ENCODE measurements at regions not wholly inside any gene's neighbourhood (a gene's known extent, or its start where the extent isn't known, plus 50 kb on each side); places are given as distances from the start of the nearest gene placed in this dataset.
A peak's percentile ranks its signal among the peaks of the same experiment; 100 is the strongest.

DNA sequence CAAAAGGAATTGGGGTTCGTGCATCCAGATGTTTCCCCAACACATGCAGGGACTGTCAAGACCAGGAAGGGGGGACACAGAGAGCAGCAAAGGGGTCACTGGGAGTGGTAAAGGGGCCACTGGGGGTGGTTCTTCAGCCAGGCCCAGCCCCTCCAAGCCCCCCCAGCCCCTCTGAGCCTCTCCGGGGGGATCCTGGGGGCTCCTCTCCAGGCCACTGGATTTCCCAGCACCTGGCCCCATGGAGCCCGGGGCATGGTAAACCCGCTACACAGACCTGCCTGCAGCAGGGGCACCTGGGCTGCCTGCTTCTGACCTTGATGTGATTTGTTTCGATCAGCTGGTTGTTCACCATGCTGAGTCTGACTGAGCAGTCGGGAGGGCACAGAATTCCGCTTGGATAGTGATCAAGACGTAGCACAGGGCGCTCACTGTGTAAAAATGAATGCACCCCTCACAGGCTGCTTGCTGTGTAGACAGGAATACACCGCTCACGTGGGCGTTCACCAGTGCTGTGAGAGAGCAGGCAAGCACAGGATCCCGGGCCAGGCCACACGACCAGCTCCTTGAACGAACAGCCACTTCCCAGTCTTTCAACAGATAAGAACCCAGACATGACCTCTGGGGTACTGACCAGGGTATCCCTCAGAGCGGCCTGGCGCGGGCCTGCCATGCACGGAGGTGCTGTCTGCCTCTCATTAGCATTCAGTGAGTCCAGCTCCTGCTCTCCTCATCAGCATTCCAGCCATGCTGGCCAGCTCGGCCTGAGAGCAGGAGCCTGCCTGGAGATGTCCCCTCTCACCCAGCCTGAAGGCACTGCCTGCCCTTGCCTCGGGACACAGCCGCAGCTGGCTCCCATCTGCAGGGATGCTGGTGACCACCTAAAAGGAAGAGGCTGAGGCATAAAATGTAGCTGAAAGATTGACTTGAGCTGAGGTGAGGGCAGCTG is 73.3 kb upstream of the OTOS start:
- ATAC-seq (no peak), DNase-seq (peak; percentile 2)
- H3K4me3 Mint-ChIP-seq = no peak overlapping the region
- no peaks in the 10 kb centered on the region for H3K9me3 Mint-ChIP-seq
- H3K4me1 Mint-ChIP-seq (ENCODE audit: low read depth) = no peaks in the 10 kb centered on the region
- H3K27me3 Mint-ChIP-seq (ENCODE audit: low read depth) = peaks cover 4% of the 10 kb centered on the region
- H3K36me3 Mint-ChIP-seq (ENCODE audit: insufficient read depth) = no peaks in the 10 kb centered on the region

DNA sequence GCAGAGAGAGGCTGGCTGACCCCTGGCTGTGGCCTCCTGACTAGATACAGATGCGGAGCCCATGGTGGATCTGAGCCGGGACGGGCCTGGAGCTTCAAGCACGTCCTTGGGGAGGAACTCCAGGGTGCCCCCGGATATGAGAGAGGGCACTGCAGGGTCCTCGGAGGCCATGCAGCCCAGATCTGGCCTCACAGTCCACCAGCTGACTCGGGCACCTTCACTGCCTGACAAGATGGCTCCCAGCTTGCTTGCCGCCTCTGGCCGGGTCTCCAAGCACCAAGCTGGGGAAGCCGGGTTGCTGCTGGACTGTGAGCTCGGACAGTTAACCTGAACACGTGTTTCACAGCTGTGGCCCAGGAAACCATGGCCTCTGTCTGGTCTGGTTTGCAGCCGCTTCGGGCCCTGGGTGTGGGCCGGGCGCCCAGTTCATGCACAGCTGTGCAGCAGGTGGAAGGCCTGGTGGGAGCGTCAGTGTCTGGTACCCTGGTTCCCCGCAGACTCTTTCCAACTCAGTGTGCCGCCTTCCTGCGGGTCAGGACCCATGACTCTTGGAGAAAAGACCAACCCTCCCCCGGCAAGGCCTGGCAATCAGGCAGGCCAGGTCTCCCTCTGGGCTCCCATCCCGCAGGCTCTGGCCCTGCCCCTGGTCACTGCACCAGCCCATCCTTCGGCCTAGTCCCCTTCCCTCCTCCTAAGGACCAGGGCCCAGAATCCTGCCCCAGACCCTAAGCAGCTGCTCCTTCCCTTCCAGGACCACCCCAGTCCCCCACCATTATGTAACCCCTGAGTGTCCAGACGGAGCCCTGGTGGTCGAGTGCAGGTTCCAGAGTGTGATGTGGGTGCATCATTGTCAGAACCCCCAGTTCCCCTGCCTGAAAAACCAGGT is 74.6 kb upstream of the OTOS start:
- ATAC-seq (no peak), DNase-seq (peak; percentile 1)
- Mint-ChIP-seq H3K36me3 (ENCODE audit: insufficient read depth) (no peaks in the 10 kb centered on the region), H3K4me1 (ENCODE audit: low read depth) (no peaks in the 10 kb centered on the region), H3K4me3 (no peak overlapping the region), H3K9me3 (no peaks in the 10 kb centered on the region), H3K27me3 (ENCODE audit: low read depth) (peaks cover 4% of the 10 kb centered on the region)

DNA sequence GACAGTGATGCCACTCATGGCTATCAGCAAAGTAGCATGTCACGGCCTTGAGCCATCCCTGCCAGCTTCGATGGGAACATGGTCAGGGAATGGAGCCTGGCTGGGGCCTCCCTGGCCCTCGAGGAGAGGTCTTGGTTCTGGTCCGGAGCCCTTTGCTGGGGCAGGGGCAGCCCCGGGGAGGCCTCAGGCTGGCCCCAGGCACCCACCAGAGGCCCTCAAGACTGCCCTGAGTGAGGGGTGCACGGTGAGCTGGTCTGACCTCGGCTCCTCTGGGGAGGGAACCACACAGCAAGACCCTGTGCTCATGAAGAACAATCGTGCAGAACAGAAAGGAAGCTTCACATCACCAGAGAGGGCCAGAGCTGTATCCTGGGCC is 75.2 kb upstream of the OTOS start:
- H3K4me3 Mint-ChIP-seq = no peak overlapping the region
- H3K27me3 Mint-ChIP-seq (ENCODE audit: low read depth) = peaks cover 4% of the 10 kb centered on the region
- ATAC-seq (no peak), DNase-seq (peak; percentile 1)
- H3K4me1 Mint-ChIP-seq (ENCODE audit: low read depth) = no peaks in the 10 kb centered on the region
- no peaks in the 10 kb centered on the region for H3K36me3 Mint-ChIP-seq (ENCODE audit: insufficient read depth)
- H3K9me3 Mint-ChIP-seq = no peaks in the 10 kb centered on the region

DNA sequence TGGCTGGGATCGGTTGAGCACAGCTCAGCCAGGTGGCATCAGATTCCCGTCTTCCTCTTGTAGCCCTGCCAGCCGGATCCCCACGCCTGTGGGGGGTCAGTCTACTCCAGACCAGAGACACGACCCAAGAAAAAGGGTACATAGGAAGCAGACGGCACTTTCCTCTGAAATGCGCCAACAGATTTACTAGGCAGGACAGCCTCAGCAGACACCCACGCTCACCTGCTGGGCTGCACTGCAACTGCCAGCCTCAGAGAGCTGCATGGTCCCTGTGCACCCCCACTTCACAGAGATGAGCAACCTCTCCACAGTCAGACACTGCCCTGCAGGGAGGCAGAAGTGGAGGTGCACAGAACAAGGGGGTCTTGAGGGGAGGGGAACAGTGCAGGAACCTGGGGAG is 75.7 kb upstream of the OTOS start:
- no peaks in the 10 kb centered on the region for H3K4me1 Mint-ChIP-seq (ENCODE audit: low read depth)
- no peaks in the 10 kb centered on the region for H3K9me3 Mint-ChIP-seq
- DNase-seq (peak; percentile 1), ATAC-seq (no peak)
- H3K27me3 Mint-ChIP-seq (ENCODE audit: low read depth) = peaks cover 4% of the 10 kb centered on the region
- no peaks in the 10 kb centered on the region for H3K36me3 Mint-ChIP-seq (ENCODE audit: insufficient read depth)
- no peak overlapping the region for H3K4me3 Mint-ChIP-seq

DNA sequence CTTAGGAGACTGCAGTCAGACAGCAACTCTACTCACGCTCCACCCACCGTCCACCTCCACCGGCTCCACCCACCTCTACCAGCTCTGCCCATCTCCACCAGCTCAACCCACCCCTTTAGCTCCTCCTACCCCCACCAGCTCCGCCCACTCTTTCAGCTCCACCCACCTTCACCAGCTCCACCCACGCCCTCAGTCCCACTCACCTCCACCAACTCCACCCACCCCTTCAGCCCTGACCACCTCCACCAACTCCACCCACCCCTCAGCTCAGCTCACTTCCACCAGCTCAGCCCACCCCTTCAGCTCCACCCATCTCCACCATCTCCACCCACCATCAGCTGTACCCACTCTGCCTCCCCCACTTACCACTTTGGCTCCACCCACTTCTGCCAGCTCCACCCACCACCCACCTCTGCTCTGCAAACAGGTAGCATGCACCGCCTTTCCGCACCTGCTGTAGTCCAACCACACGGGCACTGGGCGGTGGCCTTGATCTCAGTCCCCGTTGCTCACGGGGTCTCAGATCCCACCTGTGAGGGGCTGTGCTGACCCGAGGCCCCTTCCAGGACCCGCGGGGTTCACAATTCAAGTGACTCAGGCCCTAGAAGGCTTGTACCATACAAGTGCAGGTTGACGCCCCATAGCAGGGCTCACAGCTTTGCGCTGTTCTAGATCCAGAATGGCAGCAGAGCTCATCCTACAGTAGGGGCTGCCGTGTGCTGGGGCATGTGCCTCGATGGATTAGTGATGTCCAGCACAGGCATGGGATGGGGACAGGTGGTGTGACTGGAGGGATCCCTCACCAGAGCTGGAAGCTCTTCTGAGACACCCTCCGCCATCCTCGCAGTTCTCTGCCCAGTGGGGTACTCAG is 77.2 kb upstream of the OTOS start:
- Mint-ChIP-seq H3K9me3 (no peaks in the 10 kb centered on the region), H3K27me3 (ENCODE audit: low read depth) (peaks cover 7% of the 10 kb centered on the region), H3K4me3 (no peak overlapping the region), H3K36me3 (ENCODE audit: insufficient read depth) (no peaks in the 10 kb centered on the region), H3K4me1 (ENCODE audit: low read depth) (no peaks in the 10 kb centered on the region)
- no peak for ATAC-seq
- peak; percentile 4 for DNase-seq

DNA sequence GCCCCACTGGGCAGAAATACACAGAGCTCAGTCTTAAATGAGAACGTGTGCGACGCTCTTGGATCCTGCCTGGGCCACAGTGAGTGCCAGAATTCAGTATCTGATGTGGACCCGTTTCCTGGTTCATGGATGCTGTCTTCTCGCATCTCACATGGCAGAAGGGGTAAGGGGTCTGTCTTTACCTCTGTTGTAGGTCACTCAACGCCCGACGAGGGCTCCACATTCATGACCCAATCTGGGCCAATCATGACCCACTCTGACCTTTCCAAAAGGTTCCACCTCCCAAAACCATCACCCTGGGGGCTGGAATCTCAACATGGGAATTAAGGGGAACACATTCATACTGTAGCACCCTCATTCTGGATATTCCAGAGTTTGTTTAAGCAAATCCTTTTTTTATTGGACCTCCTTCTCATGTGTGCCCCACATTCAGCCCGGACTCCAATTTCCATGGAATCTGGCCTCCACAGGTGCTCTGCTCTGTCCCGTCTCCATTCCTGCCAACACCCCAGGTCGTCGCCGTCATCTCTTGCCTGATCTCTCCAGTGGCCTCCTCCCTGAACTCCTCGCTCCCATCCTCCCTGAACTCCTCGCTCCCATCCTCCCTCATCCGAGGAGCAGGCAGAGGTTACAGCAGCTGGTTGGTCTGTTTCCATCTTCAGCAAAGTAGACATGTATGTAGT is 78.9 kb upstream of the OTOS start:
- H3K4me3 Mint-ChIP-seq = no peak overlapping the region
- H3K27me3 Mint-ChIP-seq (ENCODE audit: low read depth) = peaks cover 21% of the 10 kb centered on the region
- DNase-seq (no peak), ATAC-seq (no peak)
- no peaks in the 10 kb centered on the region for H3K4me1 Mint-ChIP-seq (ENCODE audit: low read depth)
- H3K36me3 Mint-ChIP-seq (ENCODE audit: insufficient read depth) = no peaks in the 10 kb centered on the region
- no peaks in the 10 kb centered on the region for H3K9me3 Mint-ChIP-seq

DNA sequence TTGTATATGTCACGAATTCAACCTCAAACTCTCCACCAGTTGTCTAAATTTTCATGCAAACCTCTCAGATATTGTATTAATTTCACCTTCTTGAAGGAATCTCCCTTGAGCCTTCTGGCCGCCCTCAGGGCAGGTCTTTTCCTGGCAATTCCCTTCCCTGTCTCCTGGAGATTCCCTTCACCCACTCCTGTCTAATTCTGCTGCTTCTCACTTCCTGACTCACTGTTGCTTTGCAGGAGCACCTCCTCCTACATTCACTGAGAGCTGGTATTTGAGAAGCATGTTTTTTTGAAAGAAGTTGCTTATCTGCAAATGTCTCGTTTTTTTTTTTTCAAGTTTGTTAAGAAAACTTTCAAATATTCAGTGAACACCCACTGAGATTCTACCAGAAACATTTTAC is 79.9 kb upstream of the OTOS start:
- no peak for DNase-seq
- H3K36me3 Mint-ChIP-seq (ENCODE audit: insufficient read depth) = no peaks in the 10 kb centered on the region
- H3K9me3 Mint-ChIP-seq = no peaks in the 10 kb centered on the region
- no peak for ATAC-seq
- peaks cover 24% of the 10 kb centered on the region for H3K27me3 Mint-ChIP-seq (ENCODE audit: low read depth)
- no peaks in the 10 kb centered on the region for H3K4me1 Mint-ChIP-seq (ENCODE audit: low read depth)
- H3K4me3 Mint-ChIP-seq = no peak overlapping the region

DNA sequence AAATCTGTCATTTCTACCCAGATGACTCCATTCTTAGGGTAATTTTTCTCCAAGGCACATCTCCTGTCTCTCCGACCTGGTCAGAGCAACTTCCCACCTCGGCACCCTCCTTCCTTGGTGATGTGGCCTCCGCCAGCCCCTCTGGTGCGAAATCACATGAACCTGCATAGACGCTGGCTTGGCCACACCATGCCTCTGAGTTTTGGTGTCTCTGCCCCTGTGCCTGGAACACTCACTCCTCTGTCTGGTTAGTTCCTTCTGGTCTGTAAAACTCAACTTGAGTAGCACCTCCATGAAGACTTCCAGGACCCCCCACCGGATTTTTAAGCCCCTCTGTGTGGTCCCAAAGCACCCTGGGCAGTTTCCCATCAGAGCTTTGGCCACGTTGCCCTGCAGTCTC is 83.2 kb upstream of the OTOS start:
- Mint-ChIP-seq H3K36me3 (ENCODE audit: insufficient read depth) (no peaks in the 10 kb centered on the region), H3K27me3 (ENCODE audit: low read depth) (peaks cover 37% of the 10 kb centered on the region), H3K4me1 (ENCODE audit: low read depth) (no peaks in the 10 kb centered on the region), H3K9me3 (no peaks in the 10 kb centered on the region), H3K4me3 (no peak overlapping the region)
- DNase-seq (no peak), ATAC-seq (no peak)

DNA sequence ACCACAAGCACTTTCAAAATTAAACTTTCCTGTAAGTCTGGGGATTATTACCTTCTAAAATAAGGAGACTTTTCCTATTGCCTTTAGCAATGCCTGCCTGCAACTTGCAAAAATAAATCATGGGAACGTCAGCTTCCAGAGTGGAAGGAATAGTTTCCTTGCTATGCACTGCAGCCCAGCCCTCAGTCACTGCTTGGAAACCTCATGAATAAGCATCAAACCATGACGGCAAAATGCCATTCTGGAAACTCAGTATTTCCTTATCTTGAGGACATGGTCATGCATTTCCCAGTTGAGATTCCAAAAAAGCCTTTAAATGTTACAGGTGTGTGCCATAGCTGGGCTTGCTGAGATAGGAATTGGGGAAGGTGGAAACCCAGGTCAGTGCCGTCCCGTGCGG is 84.2 kb upstream of the OTOS start:
- Mint-ChIP-seq H3K4me3 (no peak overlapping the region), H3K36me3 (ENCODE audit: insufficient read depth) (no peaks in the 10 kb centered on the region), H3K9me3 (peaks cover 8% of the 10 kb centered on the region), H3K27me3 (ENCODE audit: low read depth) (peaks cover 37% of the 10 kb centered on the region), H3K4me1 (ENCODE audit: low read depth) (no peaks in the 10 kb centered on the region)
- ATAC-seq (no peak), DNase-seq (no peak)

DNA sequence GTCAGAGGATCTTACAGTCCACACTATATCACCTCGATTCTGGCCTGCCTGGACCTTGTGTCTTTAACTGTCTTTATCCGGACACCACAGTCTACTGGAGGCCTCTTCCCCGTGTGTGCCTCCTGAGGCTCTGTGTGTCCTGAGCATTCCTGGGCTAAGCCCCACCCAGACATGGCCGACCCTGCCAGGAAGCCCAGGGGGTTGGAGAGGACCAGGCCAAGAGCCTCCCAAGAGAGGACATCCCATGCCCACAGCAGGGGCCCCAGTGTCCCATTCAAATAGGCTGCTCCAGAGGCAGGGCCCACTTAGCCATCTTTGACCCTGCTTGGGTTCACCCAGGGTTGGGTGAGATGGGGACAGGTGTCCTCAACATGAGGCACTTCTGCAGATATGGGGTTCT is 84.7 kb upstream of the OTOS start:
- Mint-ChIP-seq H3K9me3 (peaks cover 8% of the 10 kb centered on the region), H3K36me3 (ENCODE audit: insufficient read depth) (no peaks in the 10 kb centered on the region), H3K4me3 (no peak overlapping the region), H3K4me1 (ENCODE audit: low read depth) (no peaks in the 10 kb centered on the region), H3K27me3 (ENCODE audit: low read depth) (peaks cover 41% of the 10 kb centered on the region)
- ATAC-seq = no peak
- no peak for DNase-seq

DNA sequence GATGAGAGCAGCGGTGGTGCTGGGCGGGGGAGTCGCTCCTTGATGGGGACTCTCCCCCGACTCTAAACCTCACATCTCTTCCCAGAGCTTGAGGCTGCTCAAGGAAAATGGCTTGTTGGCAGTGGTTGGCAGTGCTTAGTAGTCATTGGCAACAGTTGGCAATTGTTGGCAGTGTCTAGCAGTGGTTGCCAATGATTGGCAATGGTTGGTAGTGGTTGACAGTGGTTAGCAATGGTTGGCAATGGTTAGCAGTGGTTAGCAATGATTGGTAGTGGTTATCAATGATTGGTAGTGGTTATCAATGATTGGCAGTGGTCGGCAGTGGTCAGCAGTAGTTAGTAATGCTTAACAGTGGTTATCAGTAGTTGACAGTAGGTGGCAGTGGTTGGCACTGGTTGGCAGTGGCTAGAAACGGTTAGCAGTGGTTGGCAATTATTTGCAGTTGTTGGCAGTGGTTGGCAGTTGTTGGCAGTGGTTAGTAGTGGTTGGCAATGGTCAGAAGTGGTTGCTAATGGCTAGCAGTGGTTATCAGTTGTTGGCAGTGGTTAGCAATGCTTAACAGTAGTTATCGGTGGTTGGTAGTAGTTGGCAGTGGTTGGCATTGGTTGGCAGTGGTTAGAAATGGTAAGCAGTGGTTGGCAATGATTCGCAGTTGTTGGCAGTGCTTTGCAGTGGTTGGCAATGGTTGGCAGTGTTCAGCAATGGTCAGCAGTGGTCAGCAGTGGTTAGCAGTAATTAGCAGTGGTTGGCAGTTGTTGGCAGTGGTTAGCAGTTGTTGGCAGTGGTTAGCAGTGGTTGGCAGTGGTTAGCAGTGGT is 85.4 kb upstream of the OTOS start:
- Mint-ChIP-seq H3K27me3 (ENCODE audit: low read depth) (peaks cover 45% of the 10 kb centered on the region), H3K36me3 (ENCODE audit: insufficient read depth) (no peaks in the 10 kb centered on the region), H3K9me3 (peaks cover 8% of the 10 kb centered on the region), H3K4me1 (ENCODE audit: low read depth) (no peaks in the 10 kb centered on the region), H3K4me3 (no peak overlapping the region)
- DNase-seq (no peak), ATAC-seq (no peak)

DNA sequence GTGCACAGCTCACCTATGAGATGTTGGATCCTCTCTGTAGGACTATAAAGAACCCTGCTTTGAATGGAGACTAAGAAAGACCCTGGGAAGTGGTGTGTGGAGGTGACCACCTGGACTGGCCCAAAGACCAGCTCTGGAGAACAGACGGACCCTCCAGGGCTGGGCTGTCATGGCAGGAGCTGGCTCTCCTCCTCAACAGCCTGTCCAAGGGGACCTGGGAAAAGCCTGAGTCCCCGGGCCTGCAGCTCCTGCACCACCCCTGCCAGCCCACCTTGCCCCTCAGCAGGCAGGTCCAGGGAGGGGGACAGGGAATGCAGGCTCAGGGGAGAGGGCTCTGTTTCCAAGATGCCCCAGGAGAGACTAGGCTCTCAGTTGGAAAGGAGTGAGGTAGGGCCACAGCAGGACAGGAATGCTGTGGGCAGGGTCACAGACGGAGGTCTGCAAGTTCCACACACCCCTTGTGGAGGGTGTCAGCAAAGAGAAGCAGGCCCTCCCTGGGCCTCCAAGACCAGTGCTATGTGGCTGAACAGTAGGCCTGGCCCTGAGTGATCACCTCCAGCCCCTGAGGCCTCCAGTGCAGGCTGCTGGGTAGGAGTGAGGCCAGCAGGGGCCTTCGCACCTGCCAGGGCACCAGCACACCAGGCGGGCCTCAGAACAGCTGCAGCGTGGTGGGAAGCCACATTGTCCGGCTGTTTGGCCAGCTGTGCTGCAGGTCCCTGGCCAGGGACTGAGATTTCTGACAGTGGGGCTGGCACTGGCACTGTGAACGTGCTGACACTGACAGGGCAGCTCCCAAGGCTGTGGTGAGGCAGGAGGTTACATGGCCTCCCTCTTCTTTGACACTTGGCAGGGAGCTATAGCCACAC is 86.4 kb upstream of the OTOS start:
- H3K4me3 Mint-ChIP-seq = no peak overlapping the region
- no peaks in the 10 kb centered on the region for H3K36me3 Mint-ChIP-seq (ENCODE audit: insufficient read depth)
- peaks cover 48% of the 10 kb centered on the region for H3K27me3 Mint-ChIP-seq (ENCODE audit: low read depth)
- DNase-seq = peak; percentile 3
- H3K9me3 Mint-ChIP-seq = peaks cover 8% of the 10 kb centered on the region
- ATAC-seq = no peak
- no peaks in the 10 kb centered on the region for H3K4me1 Mint-ChIP-seq (ENCODE audit: low read depth)
